Thyroid gland (tissue), 4 donors: ENCODE measurements at regions not wholly inside any gene's neighbourhood (a gene's known extent, or its start where the extent isn't known, plus 50 kb on each side); places are given as distances from the start of the nearest gene placed in this dataset.

Experiments
- DNase-seq, 2 donors: peaks; one replicate each; pipeline ENCODE4 v3.0.0-alpha.2; 2019
- H3K27ac ChIP-seq, 3 donors: fragments of 200-600 bp; sonication (generic); 1 replicate in 2 of 3; 2 replicates in 1 of 3; pipeline ENCODE4 v1.5.1; 2016 to 2019; ENCODE audit warnings: mild to moderate bottlenecking in 1 of 3, moderate library complexity in 1 of 3
- H3K27me3 ChIP-seq: fragments of 200-600 bp; sonication (generic); one replicate; pipeline ENCODE4 v1.5.1; 2019
- H3K36me3 ChIP-seq, 2 donors: fragments of 200-600 bp; sonication (generic); one replicate each; pipeline ENCODE4 v1.5.1; 2016 to 2019
- H3K4me1 ChIP-seq, 2 donors: fragments of 200-600 bp; sonication (generic); one replicate each; pipeline ENCODE4 v1.5.1; 2017 to 2019
- H3K4me3 ChIP-seq, 3 donors: fragments of 200-600 bp; sonication (generic); replicated peaks in 1 of 3; 1 replicate in 2 of 3; 2 replicates in 1 of 3; pipeline ENCODE4 v1.5.1; 2016; ENCODE audit warnings: mild to moderate bottlenecking in 1 of 3
- H3K9me3 ChIP-seq: fragments of 200-600 bp; sonication (generic); one replicate; pipeline ENCODE4 v1.5.1; 2017
- CTCF ChIP-seq, 6 experiments: fragments of 200-600 bp in 3 of 6; fragments of 450-650 bp in 3 of 6; sonication (generic) in 3 of 6; IDR thresholded peaks; one replicate each; pipeline ENCODE4 v1.5.1; 2016 to 2019; ENCODE audit warnings: antibody characterized with exemption in 6 of 6, mild to moderate bottlenecking in 2 of 6, inconsistent platforms in 1 of 6, moderate library complexity in 1 of 6
- POLR2A ChIP-seq, 2 donors: fragments of 450-650 bp; IDR thresholded peaks; one replicate each; pipeline ENCODE4 v1.6.1; 2017; ENCODE audit warnings: antibody characterized with exemption in 2 of 2, mild to moderate bottlenecking in 2 of 2, moderate library complexity in 1 of 2
- WGBS, 2 donors: methylation state at CpG; one replicate each; pipeline ENCODE4 v1.1.5; 2017; 5-methylcytosine and 5-hydroxymethylcytosine counted together
- intact Hi-C: fragments of 100-400 bp; cut with DNase I; formaldehyde crosslinking; loops from one replicate; pipeline ENCODE4 v1.15.1; 2023

- intact Hi-C loops: no loop called here
- no peak for DNase-seq
- Histone ChIP-seq H3K36me3 (no peaks in the 10 kb centered on the region), H3K9me3 (no peaks in the 10 kb centered on the region), H3K27ac (no peak overlapping the region), H3K4me1 (no peaks in the 10 kb centered on the region), H3K27me3 (no peaks in the 10 kb centered on the region), H3K4me3 (no peak overlapping the region)
- no peak for TF ChIP-seq POLR2A (IDR thresholded peaks at IDR 0.05)
- no peak for TF ChIP-seq CTCF (IDR thresholded peaks at IDR 0.05)
- 33 to 38% methylated on average over 1 of the region's 1 CpG for WGBS, 2 donors
These were observed 348.3 kb downstream of the ADCYAP1 start for GRCh38 chr18:1252936-1253335.

DNA sequence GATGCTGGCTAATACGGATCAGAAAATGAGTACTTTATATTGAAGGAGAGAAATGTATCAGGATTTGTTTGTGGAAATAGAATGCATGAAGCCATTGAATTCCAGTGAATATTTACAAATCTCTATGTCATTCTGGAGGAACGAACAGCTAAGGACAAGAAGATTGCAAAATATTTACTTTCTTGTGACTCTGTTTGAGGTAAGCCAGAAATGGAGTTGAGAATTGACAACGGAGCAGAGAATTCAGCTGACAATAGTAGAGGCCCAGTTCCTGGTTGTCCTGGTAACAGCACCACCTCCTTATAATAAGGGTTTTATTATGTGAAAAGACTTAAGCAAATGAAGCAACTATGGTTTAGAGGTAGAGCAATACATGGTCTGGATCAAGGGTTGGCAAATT is 349.2 kb downstream of the ADCYAP1 start:
- Histone ChIP-seq H3K27me3 (no peaks in the 10 kb centered on the region), H3K9me3 (no peaks in the 10 kb centered on the region), H3K4me1 (no peaks in the 10 kb centered on the region), H3K36me3 (no peaks in the 10 kb centered on the region), H3K27ac (no peak overlapping the region), H3K4me3 (no peak overlapping the region)
- 69 to 72% methylated on average over 3 of the region's 3 CpGs for WGBS, 2 donors
- intact Hi-C loops: no loop called here
- TF ChIP-seq POLR2A (IDR thresholded peaks at IDR 0.05): no peak
- no peak for TF ChIP-seq CTCF (IDR thresholded peaks at IDR 0.05)
- DNase-seq: no peak

DNA sequence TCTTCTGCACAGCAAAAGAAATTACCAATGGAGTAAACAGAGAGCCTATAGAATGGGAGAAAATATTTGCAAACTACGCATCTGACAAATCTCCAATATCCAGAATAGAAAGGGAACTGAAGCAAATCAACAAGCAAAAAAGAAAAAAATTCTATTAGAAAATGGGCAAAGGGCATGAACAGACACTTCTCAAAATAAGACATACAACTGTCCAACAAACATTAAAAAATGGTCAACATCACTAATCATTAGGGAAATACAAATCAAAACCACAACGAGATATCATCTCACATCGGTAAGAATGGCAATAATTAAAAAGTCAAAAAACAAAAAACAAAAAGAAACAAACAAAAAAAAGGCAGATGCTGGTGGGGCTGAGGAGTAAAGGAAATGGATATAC is 356.4 kb downstream of the ADCYAP1 start:
- Histone ChIP-seq H3K27me3 (no peaks in the 10 kb centered on the region), H3K36me3 (no peaks in the 10 kb centered on the region), H3K4me1 (no peaks in the 10 kb centered on the region), H3K9me3 (no peaks in the 10 kb centered on the region), H3K27ac (no peak overlapping the region), H3K4me3 (no peak overlapping the region)
- 94 to 96% methylated on average over 3 of the region's 3 CpGs for WGBS, 2 donors
- intact Hi-C loops: no loop called here
- DNase-seq: no peak
- TF ChIP-seq CTCF (IDR thresholded peaks at IDR 0.05) (no peak), POLR2A (IDR thresholded peaks at IDR 0.05) (no peak)

DNA sequence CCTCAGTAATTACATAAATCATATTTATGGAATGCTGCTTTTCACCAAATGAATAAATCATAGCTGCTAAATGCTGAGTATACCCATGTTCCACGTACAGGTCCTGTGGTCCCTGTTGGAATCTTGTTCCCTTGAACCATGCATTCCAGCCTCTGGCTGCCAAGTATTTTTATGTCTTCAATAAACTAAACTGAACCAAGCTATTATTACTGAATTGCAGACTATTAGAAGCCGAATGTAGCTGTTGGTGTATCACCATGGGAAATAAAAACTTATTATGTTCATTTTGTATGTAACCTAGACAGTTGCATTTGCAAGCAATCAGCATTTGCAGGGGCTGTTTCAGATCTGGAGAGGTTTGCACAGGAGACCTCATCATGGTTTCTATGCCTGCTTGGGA is 362.4 kb downstream of the ADCYAP1 start:
- H3K27me3 ChIP-seq: no peaks in the 10 kb centered on the region
- no peak for TF ChIP-seq POLR2A (IDR thresholded peaks at IDR 0.05)
- TF ChIP-seq CTCF (IDR thresholded peaks at IDR 0.05): no peak
- DNase-seq: no peak
- H3K4me1 ChIP-seq: no peaks in the 10 kb centered on the region
- no peak overlapping the region for H3K4me3 ChIP-seq
- 76% methylated on average over 2 of the region's 2 CpGs for WGBS, 2 donors
- no peaks in the 10 kb centered on the region for H3K9me3 ChIP-seq
- H3K27ac ChIP-seq: no peak overlapping the region
- H3K36me3 ChIP-seq: no peaks in the 10 kb centered on the region
- intact Hi-C loops: no loop called here

DNA sequence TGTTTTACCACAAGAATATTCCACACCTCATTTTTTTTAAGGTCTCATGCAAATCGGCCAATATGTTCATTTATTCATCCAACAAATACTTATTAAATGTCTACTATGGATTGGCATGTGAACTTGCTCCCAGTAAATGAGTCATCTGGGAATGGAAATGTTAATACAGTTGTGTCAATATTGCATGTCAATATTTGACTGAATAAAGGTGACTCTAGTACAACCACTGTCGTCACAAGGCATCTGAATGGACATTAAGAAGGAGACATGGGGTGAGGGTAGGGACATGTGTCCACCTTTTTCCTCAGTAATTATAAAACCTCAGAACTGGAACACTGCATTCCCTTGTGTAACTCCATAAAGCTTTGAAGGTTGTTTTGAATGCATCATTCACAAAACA is 365.4 kb downstream of the ADCYAP1 start:
- TF ChIP-seq CTCF (IDR thresholded peaks at IDR 0.05) (no peak), POLR2A (IDR thresholded peaks at IDR 0.05) (no peak)
- H3K4me3 ChIP-seq: no peak overlapping the region
- H3K4me1 ChIP-seq: no peaks in the 10 kb centered on the region
- intact Hi-C loops: no loop called here
- no peaks in the 10 kb centered on the region for H3K9me3 ChIP-seq
- H3K27ac ChIP-seq: no peak overlapping the region
- no peak for DNase-seq
- no peaks in the 10 kb centered on the region for H3K36me3 ChIP-seq
- 81 to 82% methylated on average over 2 of the region's 2 CpGs for WGBS, 2 donors
- no peaks in the 10 kb centered on the region for H3K27me3 ChIP-seq
